Mammary epithelial cell (primary cell): ENCODE measurements at regions not wholly inside any gene's neighbourhood (a gene's known extent, or its start where the extent isn't known, plus 50 kb on each side); places are given as distances from the start of the nearest gene placed in this dataset.

Experiments
- CTCF ChIP-seq, 2 donors: IDR thresholded peaks in 1 of 2; conservative IDR thresholded peaks in 1 of 2; 2 replicates each; pipeline ENCODE4 v1.5.1; 2011 to 2012; ENCODE audit warnings: inconsistent platforms in 2 of 2, low read length in 2 of 2, mild to moderate bottlenecking in 2 of 2, control low read depth in 1 of 2, low read depth in 1 of 2; ENCODE audit not compliant: insufficient read depth in 1 of 2; ENCODE audit errors: extremely low read depth in 1 of 2
- EZH2 ChIP-seq: IDR thresholded peaks from 2 replicates; pipeline ENCODE4 v1.6.1; 2012; ENCODE audit warnings: low read length, inconsistent platforms, borderline replicate concordance

- no peak for TF ChIP-seq CTCF (conservative IDR thresholded peaks at IDR 0.05 in 1 of 2, IDR thresholded peaks at IDR 0.05 in 1 of 2; ENCODE audit: extremely low read depth in 1 of 2, insufficient read depth in 1 of 2, low read depth in 1 of 2, low read length in 2 of 2)
- no peak for TF ChIP-seq EZH2
These were observed 238.7 kb upstream of the GRAMD2B start for GRCh38 chr5:126184474-126184873.
